C4-2B (cell line): ENCODE measurements at regions not wholly inside any gene's neighbourhood (a gene's known extent, or its start where the extent isn't known, plus 50 kb on each side); places are given as distances from the start of the nearest gene placed in this dataset.
"Not testable (repeated sequence)": the region's sequence is repeated elsewhere in the genome, so short reads cannot be mapped to it uniquely, and the experiment has no call there.

Experiments
- H3K27ac ChIP-seq: fragments of 450-650 bp; 2 replicates; pipeline ENCODE4 v1.5.1; 2017
- ZFX ChIP-seq: fragments of 450-650 bp; IDR thresholded peaks from 2 replicates; pipeline ENCODE4 v1.6.1; 2017
- TF ChIP-seq, protein P1 (sequence below): fragments of 450-650 bp; conservative IDR thresholded peaks from 2 replicates; pipeline ENCODE4 v1.5.1; 2017; ENCODE audit warnings: mild to moderate bottlenecking

- H3K27ac ChIP-seq: no peak overlapping the region
- TF ChIP-seq, protein P1, sequence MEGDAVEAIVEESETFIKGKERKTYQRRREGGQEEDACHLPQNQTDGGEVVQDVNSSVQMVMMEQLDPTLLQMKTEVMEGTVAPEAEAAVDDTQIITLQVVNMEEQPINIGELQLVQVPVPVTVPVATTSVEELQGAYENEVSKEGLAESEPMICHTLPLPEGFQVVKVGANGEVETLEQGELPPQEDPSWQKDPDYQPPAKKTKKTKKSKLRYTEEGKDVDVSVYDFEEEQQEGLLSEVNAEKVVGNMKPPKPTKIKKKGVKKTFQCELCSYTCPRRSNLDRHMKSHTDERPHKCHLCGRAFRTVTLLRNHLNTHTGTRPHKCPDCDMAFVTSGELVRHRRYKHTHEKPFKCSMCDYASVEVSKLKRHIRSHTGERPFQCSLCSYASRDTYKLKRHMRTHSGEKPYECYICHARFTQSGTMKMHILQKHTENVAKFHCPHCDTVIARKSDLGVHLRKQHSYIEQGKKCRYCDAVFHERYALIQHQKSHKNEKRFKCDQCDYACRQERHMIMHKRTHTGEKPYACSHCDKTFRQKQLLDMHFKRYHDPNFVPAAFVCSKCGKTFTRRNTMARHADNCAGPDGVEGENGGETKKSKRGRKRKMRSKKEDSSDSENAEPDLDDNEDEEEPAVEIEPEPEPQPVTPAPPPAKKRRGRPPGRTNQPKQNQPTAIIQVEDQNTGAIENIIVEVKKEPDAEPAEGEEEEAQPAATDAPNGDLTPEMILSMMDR: no peak
- TF ChIP-seq ZFX: no peak
These were observed 1381.5 kb upstream of the WWC1 start for GRCh38 chr5:166909926-166910325.

DNA sequence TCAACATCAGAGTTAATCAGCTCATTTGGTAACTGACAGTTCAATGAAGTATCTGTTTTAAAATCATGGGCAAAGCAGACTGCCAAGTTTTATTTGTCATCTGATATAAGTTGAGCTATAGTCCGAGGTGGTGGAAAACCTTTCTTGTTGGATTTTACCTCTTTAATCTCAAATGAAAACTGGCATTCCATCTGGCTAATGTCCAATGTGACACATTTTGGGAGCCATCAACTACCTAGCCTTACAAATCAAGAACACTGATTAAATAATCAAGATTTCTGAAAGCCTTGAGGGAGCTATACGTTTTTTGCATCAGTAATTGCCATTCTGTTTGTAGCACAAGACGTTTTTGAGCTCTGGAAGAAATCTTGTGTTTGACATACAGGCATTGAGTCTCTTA is 1380.5 kb upstream of the WWC1 start:
- TF ChIP-seq, protein P1: no peak
- no peak for TF ChIP-seq ZFX
- no peak overlapping the region for H3K27ac ChIP-seq

DNA sequence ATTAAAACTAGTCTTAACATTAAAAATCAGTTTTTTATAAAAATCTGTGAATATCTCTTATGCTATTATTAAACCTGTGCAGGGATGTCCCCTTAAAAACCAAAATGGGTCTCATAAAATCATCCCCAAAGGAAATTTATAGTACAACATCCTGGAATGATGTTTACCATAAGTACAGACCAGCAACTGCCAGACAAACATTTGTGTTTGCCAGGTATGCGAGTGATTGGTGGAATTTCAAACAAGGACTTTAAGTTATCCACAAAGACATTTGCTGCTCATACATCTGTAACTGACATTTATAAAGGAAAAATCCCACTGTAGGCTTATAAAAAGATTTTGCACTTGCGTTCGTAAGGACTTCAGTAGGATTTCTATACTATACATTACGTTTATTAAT is 1375.4 kb upstream of the WWC1 start:
- H3K27ac ChIP-seq: no peak overlapping the region
- TF ChIP-seq ZFX: no peak
- TF ChIP-seq, protein P1: no peak

GRCh38 chr5:166926138-166926537 is 1365.3 kb upstream of the WWC1 start:
- no peak overlapping the region for H3K27ac ChIP-seq
- TF ChIP-seq, protein P1: no peak
- TF ChIP-seq ZFX: no peak

DNA sequence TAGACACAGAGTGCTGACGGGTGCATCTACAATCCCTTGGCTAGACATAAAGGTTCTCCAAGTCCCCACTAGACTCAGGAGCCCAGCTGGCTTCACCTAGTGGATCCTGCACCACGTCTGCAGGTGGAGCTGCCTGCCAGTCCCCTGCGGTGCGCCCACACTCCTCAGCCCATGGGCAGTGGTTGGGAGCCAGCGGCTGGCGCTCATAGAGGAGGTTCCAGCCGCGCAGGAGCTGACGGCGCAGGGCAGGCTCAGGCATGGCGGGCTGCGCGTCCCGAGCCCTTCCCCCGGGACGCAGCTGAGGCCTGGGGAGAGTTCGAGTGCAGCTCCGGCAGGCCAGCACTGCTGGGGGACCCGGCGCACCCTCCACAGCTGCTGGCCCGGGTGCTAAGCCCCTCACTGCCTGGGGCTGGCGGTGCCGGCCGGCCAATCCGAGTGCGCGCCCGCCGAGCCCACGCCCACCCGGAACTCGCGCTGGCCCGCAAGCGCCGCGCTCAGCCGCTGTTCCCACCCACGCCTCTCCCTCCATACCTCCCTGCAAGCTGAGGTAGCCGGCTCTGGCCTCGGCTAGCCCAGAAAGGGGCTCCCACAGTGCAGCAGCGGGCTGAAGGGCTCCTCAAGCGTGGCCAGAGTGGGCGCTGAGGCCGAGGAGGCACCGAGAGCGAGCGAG is 1364.5 kb upstream of the WWC1 start:
- not testable (repeated sequence) for H3K27ac ChIP-seq

DNA sequence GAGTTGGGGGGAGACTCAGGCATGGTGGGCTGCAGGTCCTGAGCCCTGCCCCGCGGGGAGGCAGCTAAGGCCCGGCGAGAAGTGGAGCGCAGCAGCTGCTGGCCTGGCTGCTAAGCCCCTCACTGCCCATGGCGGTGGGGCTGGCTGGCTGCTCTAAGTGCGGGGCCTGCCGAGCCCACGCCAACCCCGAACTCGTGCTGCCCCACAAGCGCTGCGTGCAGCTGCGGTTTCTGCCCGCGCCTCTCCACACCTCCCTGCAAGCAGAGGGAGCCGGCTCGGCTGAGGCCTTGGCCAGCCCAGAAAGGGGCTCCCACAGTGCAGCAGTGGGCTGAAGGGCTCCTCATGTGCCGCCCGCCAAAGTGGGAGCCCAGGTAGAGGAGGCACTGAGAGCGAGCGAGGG is 1355.1 kb upstream of the WWC1 start:
- TF ChIP-seq ZFX: no peak
- TF ChIP-seq, protein P1: no peak
- no peak overlapping the region for H3K27ac ChIP-seq

DNA sequence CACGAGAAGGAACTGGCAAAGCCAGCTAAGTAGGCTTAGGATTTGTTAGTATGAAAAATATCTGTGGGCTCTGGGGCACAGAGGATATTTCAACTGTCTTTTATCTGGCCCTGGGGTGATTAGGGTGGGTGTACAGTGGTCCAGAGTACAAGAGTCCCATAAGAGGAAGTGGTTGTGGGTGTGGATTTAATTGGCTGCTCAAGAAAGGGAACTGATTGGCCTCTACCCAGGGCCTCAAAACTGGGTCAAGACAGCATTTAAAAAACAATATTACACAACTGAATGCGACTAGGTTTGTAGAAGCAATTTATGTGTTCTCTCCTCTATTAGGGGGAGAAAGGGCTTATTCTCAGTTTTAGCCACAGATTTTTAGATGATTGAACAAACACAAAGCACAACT is 1353.4 kb upstream of the WWC1 start:
- TF ChIP-seq, protein P1: no peak
- no peak for TF ChIP-seq ZFX
- H3K27ac ChIP-seq: no peak overlapping the region

GRCh38 chr5:166942948-166943347 is 1348.5 kb upstream of the WWC1 start:
- TF ChIP-seq, protein P1: no peak
- TF ChIP-seq ZFX: no peak
- H3K27ac ChIP-seq: no peak overlapping the region
